Tibial nerve (tissue), 4 donors: ENCODE measurements at regions not wholly inside any gene's neighbourhood (a gene's known extent, or its start where the extent isn't known, plus 50 kb on each side); places are given as distances from the start of the nearest gene placed in this dataset.

ENCODE experiments used
- CTCF ChIP-seq, 5 experiments: fragments of 200-600 bp in 3 of 5; fragments of 450-650 bp in 2 of 5; sonication (generic) in 3 of 5; IDR thresholded peaks; one replicate each; pipeline ENCODE4 v1.5.1; 2016 to 2019; ENCODE audit warnings: antibody characterized with exemption in 5 of 5, mild to moderate bottlenecking in 3 of 5, moderate library complexity in 2 of 5
- EP300 ChIP-seq, 2 donors: sonication (generic); formaldehyde crosslinking; IDR thresholded peaks; one replicate each; pipeline ENCODE4 v1.6.1; 2017; ENCODE audit warnings: antibody characterized with exemption in 2 of 2, mild to moderate bottlenecking in 1 of 2
- POLR2A ChIP-seq, 2 donors: fragments of 450-650 bp; IDR thresholded peaks; one replicate each; pipeline ENCODE4 v1.6.1; 2017; ENCODE audit warnings: antibody characterized with exemption in 2 of 2, mild to moderate bottlenecking in 2 of 2, moderate library complexity in 2 of 2

GRCh38 chr18:75697493-75697892, 270.0 kb upstream of the SMIM21 start:
- no peak for TF ChIP-seq CTCF (IDR thresholded peaks at IDR 0.05)
- TF ChIP-seq POLR2A (IDR thresholded peaks at IDR 0.05), result no peak
- TF ChIP-seq EP300 (IDR thresholded peaks at IDR 0.05), result no peak
